Choroid plexus epithelial cell (primary cell): ENCODE measurements at regions not wholly inside any gene's neighbourhood (a gene's known extent, or its start where the extent isn't known, plus 50 kb on each side); places are given as distances from the start of the nearest gene placed in this dataset.
A peak's percentile ranks its signal among the peaks of the same experiment; 100 is the strongest.
"Not testable (repeated sequence)": the region's sequence is repeated elsewhere in the genome, so short reads cannot be mapped to it uniquely, and the experiment has no call there.

ENCODE experiments used
- DNase-seq: peaks from one replicate; pipeline ENCODE4 v3.0.0-alpha.2; 2010; ENCODE audit warnings: low read depth
- H3K4me3 ChIP-seq: 2 replicates; pipeline ENCODE4 v1.5.1; 2011; ENCODE audit warnings: low read depth, mild to moderate bottlenecking, control low read depth, low read length, moderate library complexity
- CTCF ChIP-seq: conservative IDR thresholded peaks from 2 replicates; pipeline ENCODE4 v1.5.1; 2011; ENCODE audit warnings: low read depth, mild to moderate bottlenecking, control low read depth, inconsistent platforms, low read length, moderate library complexity

- DNase-seq: no peak
- H3K4me3 ChIP-seq: no peak overlapping the region
- TF ChIP-seq CTCF: no peak
Observed at GRCh38 chr20:52035977-52036376, 155.6 kb downstream of the ZFP64 start.

GRCh38 chr20:52035498-52035897 is 156.1 kb downstream of the ZFP64 start:
- no peak overlapping the region for H3K4me3 ChIP-seq
- DNase-seq: no peak
- no peak for TF ChIP-seq CTCF

GRCh38 chr20:52034581-52034980 is 157.0 kb downstream of the ZFP64 start:
- TF ChIP-seq CTCF: no peak
- DNase-seq: no peak

GRCh38 chr20:52033313-52033712 is 158.3 kb downstream of the ZFP64 start:
- peak; percentile 56 for DNase-seq
- no peak overlapping the region for H3K4me3 ChIP-seq

More at GRCh38 chr20:52034581-52034980, 157.0 kb downstream of the ZFP64 start:
- no peak overlapping the region for H3K4me3 ChIP-seq

GRCh38 chr20:52032304-52032683 is 159.3 kb downstream of the ZFP64 start:
- not testable (repeated sequence) for DNase-seq, H3K4me3 ChIP-seq

More at GRCh38 chr20:52033313-52033712, 158.3 kb downstream of the ZFP64 start:
- TF ChIP-seq CTCF: no peak

GRCh38 chr20:52031563-52032303 is 159.8 kb downstream of the ZFP64 start:
- DNase-seq: peak; percentile 93
- H3K4me3 ChIP-seq: no peak overlapping the region

GRCh38 chr20:52031206-52031562 is 160.4 kb downstream of the ZFP64 start:
- no peak overlapping the region for H3K4me3 ChIP-seq
- DNase-seq: no peak

More at GRCh38 chr20:52031563-52032303, 159.8 kb downstream of the ZFP64 start:
- no peak for TF ChIP-seq CTCF

GRCh38 chr20:52029129-52029528 is 162.4 kb downstream of the ZFP64 start:
- DNase-seq, H3K4me3 ChIP-seq: not testable (repeated sequence)

More at GRCh38 chr20:52031206-52031562, 160.4 kb downstream of the ZFP64 start:
- TF ChIP-seq CTCF: no peak
